NCI-H748 (cell line): ENCODE measurements at regions not wholly inside any gene's neighbourhood (a gene's known extent, or its start where the extent isn't known, plus 50 kb on each side); places are given as distances from the start of the nearest gene placed in this dataset.

ENCODE experiments used
- DNase-seq: peaks from one replicate; lab custom pipeline; 2025; ENCODE audit not compliant: unreplicated experiment; lab: John Stamatoyannopoulos, UW

GRCh38 chr6:747028-747427 is 54.1 kb upstream of the EXOC2 start:
- no peak for DNase-seq

GRCh38 chr6:744666-745353 is 51.9 kb upstream of the EXOC2 start:
- no peak for DNase-seq

GRCh38 chr6:743320-744096 is 50.6 kb upstream of the EXOC2 start:
- DNase-seq: no peak
